Astrocyte (in vitro differentiated cells and primary cell): ENCODE measurements at regions not wholly inside any gene's neighbourhood (a gene's known extent, or its start where the extent isn't known, plus 50 kb on each side); places are given as distances from the start of the nearest gene placed in this dataset.

Experiments used
- DNase-seq: peaks from one replicate; pipeline ENCODE4 v3.0.0-alpha.2; 2010; ENCODE audit warnings: low read depth
- FAIRE-seq: peaks from 2 replicates; lab custom pipeline; 2011; peaks lifted over from hg19 to GRCh38; lab: Jason Lieb, UNC
- H2AFZ ChIP-seq: 2 replicates; pipeline ENCODE4 v1.6.0; 2012; ENCODE audit warnings: low read depth, low read length, inconsistent platforms
- H3K27ac ChIP-seq: 2 replicates; pipeline ENCODE4 v1.5.1; 2011; ENCODE audit warnings: low read depth, low read length, inconsistent platforms
- H3K27me3 ChIP-seq: 2 replicates; pipeline ENCODE4 v1.6.0; 2011; ENCODE audit warnings: low read length, inconsistent platforms; ENCODE audit not compliant: insufficient read depth
- H3K36me3 ChIP-seq: 2 replicates; pipeline ENCODE4 v1.5.1; 2011; ENCODE audit warnings: low read length, inconsistent platforms; ENCODE audit not compliant: insufficient read depth
- H3K4me1 ChIP-seq: 2 replicates; pipeline ENCODE4 v1.5.1; 2011; ENCODE audit warnings: low read length, inconsistent platforms; ENCODE audit not compliant: insufficient read depth
- H3K4me2 ChIP-seq: 2 replicates; pipeline ENCODE4 v1.6.0; 2012; ENCODE audit warnings: low read length, inconsistent platforms
- H3K4me3 ChIP-seq: 2 replicates; pipeline ENCODE4 v1.5.1; 2011; ENCODE audit warnings: low read depth, mild to moderate bottlenecking, low read length, inconsistent platforms; ENCODE audit not compliant: insufficient read depth
- H3K79me2 ChIP-seq: 2 replicates; pipeline ENCODE4 v1.6.0; 2012; ENCODE audit warnings: mild to moderate bottlenecking, low read length, inconsistent platforms; ENCODE audit not compliant: insufficient read depth
- H3K9ac ChIP-seq: 2 replicates; pipeline ENCODE4 v1.6.0; 2012; ENCODE audit warnings: mild to moderate bottlenecking, low read length, inconsistent platforms
- H3K9me3 ChIP-seq: 2 replicates; pipeline ENCODE4 v1.5.1; 2012; ENCODE audit warnings: low read depth, mild to moderate bottlenecking, low read length, inconsistent platforms; ENCODE audit not compliant: insufficient read depth
- H4K20me1 ChIP-seq: 2 replicates; pipeline ENCODE4 v1.6.0; 2012; ENCODE audit warnings: low read length, inconsistent platforms; ENCODE audit not compliant: insufficient read depth
- H3K27ac Mint-ChIP-seq: one replicate; pipeline ENCODE4 v1.8.0; 2021; ENCODE audit warnings: mild to moderate bottlenecking, mixed read lengths; ENCODE audit not compliant: unreplicated experiment
- H3K27me3 Mint-ChIP-seq: one replicate; pipeline ENCODE4 v1.8.0; 2021; ENCODE audit warnings: low read depth, mixed read lengths; ENCODE audit not compliant: unreplicated experiment
- H3K36me3 Mint-ChIP-seq: one replicate; pipeline ENCODE4 v1.8.0; 2021; ENCODE audit warnings: low read depth, mixed read lengths; ENCODE audit not compliant: unreplicated experiment
- H3K4me1 Mint-ChIP-seq: one replicate; pipeline ENCODE4 v1.8.0; 2021; ENCODE audit warnings: low read depth, mixed read lengths; ENCODE audit not compliant: unreplicated experiment
- H3K4me3 Mint-ChIP-seq: one replicate; pipeline ENCODE4 v1.8.0; 2021; ENCODE audit warnings: mild to moderate bottlenecking, moderate library complexity, mixed read lengths; ENCODE audit not compliant: unreplicated experiment
- H3K9me3 Mint-ChIP-seq: one replicate; pipeline ENCODE4 v1.8.0; 2021; ENCODE audit warnings: mild to moderate bottlenecking, mixed read lengths; ENCODE audit not compliant: unreplicated experiment
- CTCF ChIP-seq: IDR thresholded peaks from 2 replicates; pipeline ENCODE4 v1.5.1; 2011; ENCODE audit warnings: low read depth, mild to moderate bottlenecking, inconsistent platforms, low read length, moderate library complexity; ENCODE audit not compliant: insufficient read depth
- EZH2 ChIP-seq: IDR thresholded peaks from 2 replicates; pipeline ENCODE4 v1.6.1; 2012; ENCODE audit warnings: mild to moderate bottlenecking, low read length, inconsistent platforms; ENCODE audit not compliant: insufficient read depth

GRCh38 chr12:64944966-64945365 is 120.5 kb downstream of the TBC1D30 start:
- H3K4me3 Mint-ChIP-seq: no peak overlapping the region
- H3K36me3 ChIP-seq: no peaks in the 10 kb centered on the region
- no peaks in the 10 kb centered on the region for H3K36me3 Mint-ChIP-seq
- peaks cover 6% of the 10 kb centered on the region for H3K9me3 Mint-ChIP-seq
- no peak overlapping the region for H3K4me2 ChIP-seq
- H3K9me3 ChIP-seq: no peaks in the 10 kb centered on the region
- no peak overlapping the region for H3K9ac ChIP-seq
- FAIRE-seq: no peak
- no peak overlapping the region for H2AFZ ChIP-seq
- H3K27ac Mint-ChIP-seq: no peak overlapping the region
- H3K4me1 ChIP-seq: no peaks in the 10 kb centered on the region
- no peak for TF ChIP-seq EZH2
- H3K79me2 ChIP-seq: no peaks in the 10 kb centered on the region
- H3K27me3 ChIP-seq: no peaks in the 10 kb centered on the region
- peaks cover 17% of the 10 kb centered on the region for H3K27me3 Mint-ChIP-seq
- no peaks in the 10 kb centered on the region for H4K20me1 ChIP-seq
- peaks cover 2% of the 10 kb centered on the region for H3K4me1 Mint-ChIP-seq
- no peak overlapping the region for H3K27ac ChIP-seq
- DNase-seq: no peak
- no peak overlapping the region for H3K4me3 ChIP-seq

DNA sequence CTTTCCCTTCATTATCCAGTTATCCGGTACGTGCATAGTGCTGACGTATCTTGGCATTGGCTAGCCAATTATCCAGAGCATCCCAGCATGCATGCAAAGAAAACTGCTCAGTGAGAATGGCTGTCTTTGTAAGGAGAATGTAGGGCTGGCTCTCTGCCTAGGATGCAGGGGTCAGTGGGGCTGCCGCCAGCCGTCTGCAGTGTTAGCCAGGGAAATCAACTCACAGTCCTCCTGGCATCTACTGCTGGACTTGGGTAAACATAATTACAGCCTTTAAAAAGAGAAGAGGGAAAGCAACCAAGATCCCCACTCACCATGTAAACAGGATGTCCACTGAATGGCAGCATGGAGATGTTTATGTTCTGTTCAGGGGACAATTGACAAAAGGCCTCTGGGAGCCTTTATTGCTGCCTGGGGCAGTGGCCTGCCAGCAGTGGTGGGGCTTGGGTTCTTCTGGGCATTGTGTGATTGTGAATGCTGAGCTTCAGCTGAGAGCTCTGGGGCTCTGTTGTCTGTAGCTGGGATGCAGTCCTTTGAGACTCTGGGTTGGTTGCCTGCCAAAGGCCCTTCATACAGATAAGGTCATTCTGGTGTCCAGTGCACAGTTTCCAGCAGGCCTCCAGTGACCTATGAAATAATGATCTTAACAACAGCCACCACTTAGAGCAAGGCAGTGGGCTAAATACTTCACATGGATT is 121.8 kb downstream of the TBC1D30 start:
- Histone ChIP-seq H2AFZ (no peak overlapping the region), H3K27ac (no peak overlapping the region), H3K9ac (no peak overlapping the region), H3K27me3 (peaks cover 2% of the 10 kb centered on the region), H4K20me1 (no peaks in the 10 kb centered on the region), H3K9me3 (no peaks in the 10 kb centered on the region), H3K4me3 (no peak overlapping the region), H3K36me3 (no peaks in the 10 kb centered on the region), H3K4me2 (no peak overlapping the region), H3K4me1 (no peaks in the 10 kb centered on the region), H3K79me2 (no peaks in the 10 kb centered on the region)
- FAIRE-seq (no peak), DNase-seq (peak; percentile 41)
- no peak overlapping the region for H3K27ac Mint-ChIP-seq
- H3K4me1 Mint-ChIP-seq: peaks cover 10% of the 10 kb centered on the region
- TF ChIP-seq EZH2 (no peak), CTCF (no peak)
- no peak overlapping the region for H3K4me3 Mint-ChIP-seq
- H3K27me3 Mint-ChIP-seq: peaks cover 15% of the 10 kb centered on the region
- H3K36me3 Mint-ChIP-seq: no peaks in the 10 kb centered on the region
- peaks cover 6% of the 10 kb centered on the region for H3K9me3 Mint-ChIP-seq

DNA sequence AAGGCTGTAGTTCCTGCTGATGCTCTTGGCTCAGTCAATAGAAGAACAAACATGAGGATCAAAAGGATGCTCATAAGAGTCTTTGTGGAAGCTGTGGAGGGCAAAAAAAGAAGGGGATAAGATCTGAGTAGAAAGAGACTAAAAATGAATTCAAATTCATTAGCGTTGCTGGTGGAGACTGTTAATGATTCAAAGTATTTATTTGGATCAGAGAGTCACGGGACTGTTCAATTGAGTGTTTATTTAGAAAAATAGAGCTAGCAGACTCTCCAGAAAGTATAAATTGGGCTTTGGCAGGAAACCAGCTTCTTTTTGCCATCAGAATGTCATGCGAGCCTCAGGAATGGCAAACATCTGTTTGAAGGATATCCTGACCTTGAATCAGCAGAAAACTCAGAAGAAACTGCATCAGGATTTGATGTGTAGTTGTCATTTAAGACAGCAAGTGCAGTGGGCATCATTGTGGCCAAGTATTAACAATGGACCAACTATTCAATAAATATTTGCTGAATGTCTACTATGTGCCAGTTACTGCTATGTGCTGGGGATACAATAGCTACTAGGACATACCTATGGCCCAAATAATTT is 126.4 kb downstream of the TBC1D30 start:
- FAIRE-seq (no peak), DNase-seq (no peak)
- Mint-ChIP-seq H3K27me3 (peaks cover 7% of the 10 kb centered on the region), H3K4me1 (peaks cover 19% of the 10 kb centered on the region), H3K27ac (no peak overlapping the region), H3K9me3 (peaks cover 2% of the 10 kb centered on the region), H3K4me3 (no peak overlapping the region), H3K36me3 (no peaks in the 10 kb centered on the region)
- Histone ChIP-seq H3K79me2 (no peaks in the 10 kb centered on the region), H2AFZ (no peak overlapping the region), H4K20me1 (no peaks in the 10 kb centered on the region), H3K9ac (no peak overlapping the region), H3K27ac (no peak overlapping the region), H3K36me3 (no peaks in the 10 kb centered on the region), H3K4me1 (no peaks in the 10 kb centered on the region), H3K4me2 (no peak overlapping the region), H3K4me3 (no peak overlapping the region), H3K27me3 (peaks cover 14% of the 10 kb centered on the region), H3K9me3 (no peaks in the 10 kb centered on the region)
- TF ChIP-seq CTCF (no peak), EZH2 (no peak)
